MCF 10A (cell line): ENCODE measurements at regions not wholly inside any gene's neighbourhood (a gene's known extent, or its start where the extent isn't known, plus 50 kb on each side); places are given as distances from the start of the nearest gene placed in this dataset.
A peak's percentile ranks its signal among the peaks of the same experiment; 100 is the strongest.

Experiments
- BruUV-seq: library from RNA; stranded (reverse); fragments of 400-500 nt; replicated peaks from 2 replicates; lab custom pipeline; 2021; lab: Mats Ljungman, UMichigan
- CTCF ChIA-PET: fragments of 300-600 bp; sonication (Branson Sonifier 250); formaldehyde crosslinking; extraction: SDS; loops from one replicate; lab custom pipeline; 2021; ENCODE audit warnings: antibody characterized with exemption, inconsistent platforms; lab: Yijun Ruan, JAX
- POLR2A ChIA-PET: fragments of 300-600, 350-650 bp; sonication (Branson Sonifier 250); formaldehyde crosslinking; extraction: SDS; loops from one replicate; lab custom pipeline; 2020; ENCODE audit warnings: antibody characterized with exemption, inconsistent platforms; lab: Yijun Ruan, JAX
- DNase-seq: peaks from one replicate; pipeline ENCODE4 v3.0.0-alpha.2; 2018; ENCODE audit not compliant: unreplicated experiment
- H3K27ac Mint-ChIP-seq: one replicate; pipeline ENCODE4 v1.8.0; 2022; ENCODE audit warnings: mild to moderate bottlenecking, low read depth, mixed read lengths; ENCODE audit not compliant: unreplicated experiment
- H3K27me3 Mint-ChIP-seq: one replicate; pipeline ENCODE4 v1.8.0; 2022; ENCODE audit warnings: mixed read lengths; ENCODE audit not compliant: insufficient read depth, unreplicated experiment
- H3K36me3 Mint-ChIP-seq: one replicate; pipeline ENCODE4 v1.8.0; 2022; ENCODE audit warnings: mild to moderate bottlenecking, moderate library complexity, mixed read lengths; ENCODE audit not compliant: insufficient read depth, unreplicated experiment
- H3K4me1 Mint-ChIP-seq: one replicate; pipeline ENCODE4 v1.8.0; 2022; ENCODE audit warnings: mixed read lengths; ENCODE audit not compliant: insufficient read depth, unreplicated experiment
- H3K4me3 Mint-ChIP-seq: one replicate; pipeline ENCODE4 v1.8.0; 2022; ENCODE audit warnings: mild to moderate bottlenecking, moderate library complexity, mixed read lengths; ENCODE audit not compliant: unreplicated experiment
- H3K9me3 Mint-ChIP-seq: one replicate; pipeline ENCODE4 v1.8.0; 2022; ENCODE audit warnings: mixed read lengths; ENCODE audit not compliant: unreplicated experiment
- intact Hi-C: fragments of 100-400 bp; cut with micrococcal nuclease; formaldehyde crosslinking; loops from 2 replicates; pipeline ENCODE4 v1.14.1; 2022
- TF ChIP-seq, protein P1 (sequence below): fragments of 200-600 bp; IDR thresholded peaks from one replicate; pipeline ENCODE4 v1.8.0; 2022; ENCODE audit warnings: antibody characterized with exemption, mild to moderate bottlenecking; ENCODE audit not compliant: unreplicated experiment

DNA sequence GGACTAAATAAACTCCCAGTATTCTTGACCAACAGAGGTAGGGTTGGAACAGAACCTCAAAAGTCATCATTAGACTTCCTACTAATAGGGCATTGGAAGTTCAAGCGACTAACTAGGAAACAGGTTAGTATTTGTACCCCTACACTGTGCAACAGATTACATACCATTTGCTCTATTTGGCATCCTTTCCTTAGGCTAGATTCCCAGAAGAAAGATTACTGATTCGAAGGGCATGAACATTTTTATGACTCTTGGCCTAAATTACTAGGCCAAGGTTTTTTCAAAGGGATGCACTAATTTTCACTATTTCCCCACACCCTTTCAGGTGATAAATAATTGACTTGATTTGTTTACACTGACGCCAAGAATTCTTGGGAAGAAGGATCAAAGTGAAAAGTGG lies 104.8 kb upstream of the CYP1B1 start:
- peaks cover 30% of the 10 kb centered on the region for H3K4me1 Mint-ChIP-seq
- H3K9me3 Mint-ChIP-seq: peaks cover 7% of the 10 kb centered on the region
- TF ChIP-seq, protein P1, sequence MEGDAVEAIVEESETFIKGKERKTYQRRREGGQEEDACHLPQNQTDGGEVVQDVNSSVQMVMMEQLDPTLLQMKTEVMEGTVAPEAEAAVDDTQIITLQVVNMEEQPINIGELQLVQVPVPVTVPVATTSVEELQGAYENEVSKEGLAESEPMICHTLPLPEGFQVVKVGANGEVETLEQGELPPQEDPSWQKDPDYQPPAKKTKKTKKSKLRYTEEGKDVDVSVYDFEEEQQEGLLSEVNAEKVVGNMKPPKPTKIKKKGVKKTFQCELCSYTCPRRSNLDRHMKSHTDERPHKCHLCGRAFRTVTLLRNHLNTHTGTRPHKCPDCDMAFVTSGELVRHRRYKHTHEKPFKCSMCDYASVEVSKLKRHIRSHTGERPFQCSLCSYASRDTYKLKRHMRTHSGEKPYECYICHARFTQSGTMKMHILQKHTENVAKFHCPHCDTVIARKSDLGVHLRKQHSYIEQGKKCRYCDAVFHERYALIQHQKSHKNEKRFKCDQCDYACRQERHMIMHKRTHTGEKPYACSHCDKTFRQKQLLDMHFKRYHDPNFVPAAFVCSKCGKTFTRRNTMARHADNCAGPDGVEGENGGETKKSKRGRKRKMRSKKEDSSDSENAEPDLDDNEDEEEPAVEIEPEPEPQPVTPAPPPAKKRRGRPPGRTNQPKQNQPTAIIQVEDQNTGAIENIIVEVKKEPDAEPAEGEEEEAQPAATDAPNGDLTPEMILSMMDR: no peak
- ChIA-PET POLR2A (interaction anchor here (0.6 to 12.7 kb wide), 2 partner anchors 33 to 858 kb away, joined by 3 to 168 read pairs; no protein-coding TSS in a partner anchor), CTCF (no interaction called here)
- H3K27ac Mint-ChIP-seq: no peak overlapping the region
- no peak for DNase-seq
- intact Hi-C loops: no loop called here
- H3K4me3 Mint-ChIP-seq: no peak overlapping the region
- no peaks in the 10 kb centered on the region for H3K27me3 Mint-ChIP-seq
- BruUV-seq: no TSS peak
- H3K36me3 Mint-ChIP-seq: peaks cover 54% of the 10 kb centered on the region

DNA sequence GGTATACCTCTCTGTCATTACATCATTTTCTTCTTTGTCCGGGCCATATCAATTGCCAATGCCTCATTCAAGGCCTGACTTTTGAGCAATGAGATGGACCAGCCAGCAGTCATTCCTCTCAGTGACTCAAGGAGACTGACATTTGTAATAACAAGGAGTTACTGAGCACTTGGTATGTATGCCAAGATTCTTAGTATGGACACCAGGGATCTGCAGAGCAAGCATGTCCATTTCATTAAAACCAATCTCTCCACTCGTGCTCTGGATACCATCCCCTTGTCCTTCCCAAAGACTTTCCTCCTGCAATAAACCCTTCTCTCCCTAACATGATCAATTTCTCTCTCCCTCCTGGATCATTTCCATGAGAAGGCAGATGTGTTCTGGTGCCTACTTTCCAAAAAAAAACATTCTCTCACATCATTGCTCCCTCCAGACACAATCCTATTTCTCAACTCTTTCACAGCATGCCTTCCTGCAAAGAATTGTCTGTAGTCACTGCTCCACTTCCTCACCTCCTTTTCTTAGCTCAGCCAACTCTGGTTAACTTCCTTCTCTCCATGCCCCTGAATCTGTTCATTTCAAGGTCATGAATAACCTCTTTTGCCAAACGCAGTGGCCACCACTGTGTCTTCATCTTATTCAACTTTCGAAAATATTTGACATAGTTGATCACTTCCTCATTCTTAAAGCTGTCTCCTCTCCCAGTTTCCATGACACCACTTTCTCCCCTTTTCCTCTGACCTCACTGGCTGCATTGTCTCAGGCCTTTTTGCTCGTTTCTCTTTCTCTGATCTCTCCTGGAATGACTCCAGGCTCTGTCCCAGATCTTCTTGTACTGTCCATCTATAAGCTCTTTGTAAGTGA lies 102.8 kb upstream of the CYP1B1 start:
- H3K4me1 Mint-ChIP-seq: peaks cover 48% of the 10 kb centered on the region
- intact Hi-C loops: no loop called here
- peak overlapping the region; percentile 60 for H3K27ac Mint-ChIP-seq
- peak overlapping the region; percentile 4 for H3K4me3 Mint-ChIP-seq
- DNase-seq: peak; percentile 83
- no peaks in the 10 kb centered on the region for H3K9me3 Mint-ChIP-seq
- peaks cover 44% of the 10 kb centered on the region for H3K36me3 Mint-ChIP-seq
- TF ChIP-seq, protein P1: no peak
- no TSS peak for BruUV-seq
- POLR2A ChIA-PET: interaction anchor here (0.7 to 12.7 kb wide), 15 partner anchors 9 to 433 kb away, joined by 3 to 168 read pairs (median 4); partner anchors contain the start of gene CYP1B1
- CTCF ChIA-PET: interaction anchor here (0.6 to 1.9 kb wide), 4 partner anchors 29 to 82 kb away, joined by 3 to 5 read pairs (median 4); no protein-coding TSS in a partner anchor
- H3K27me3 Mint-ChIP-seq: no peaks in the 10 kb centered on the region

DNA sequence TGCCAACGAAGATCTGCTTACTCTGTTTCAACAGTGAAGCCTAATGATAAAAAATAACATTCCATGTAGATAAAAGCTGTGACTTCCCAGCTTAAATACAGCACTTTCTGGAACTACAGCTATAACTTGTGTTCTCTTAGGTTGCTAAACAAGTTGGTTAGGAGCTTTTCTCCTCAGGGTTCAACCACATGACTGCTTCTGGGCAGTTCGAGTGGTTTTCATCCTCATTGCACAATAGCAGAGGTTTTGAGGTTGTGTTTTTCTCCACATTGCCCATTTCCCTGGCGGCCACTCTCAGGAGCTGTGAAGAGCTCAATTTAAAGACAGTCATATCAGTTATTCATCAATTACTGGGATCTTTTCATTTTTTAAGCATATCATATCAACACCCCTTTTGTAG lies 102.2 kb upstream of the CYP1B1 start:
- Mint-ChIP-seq H3K27ac (peak overlapping the region; percentile 60), H3K9me3 (no peaks in the 10 kb centered on the region), H3K27me3 (no peaks in the 10 kb centered on the region), H3K4me3 (peak overlapping the region; percentile 12), H3K4me1 (peaks cover 50% of the 10 kb centered on the region), H3K36me3 (peaks cover 38% of the 10 kb centered on the region)
- ChIA-PET POLR2A (interaction anchor here (0.5 to 12.7 kb wide), 12 partner anchors 10 to 609 kb away, joined by 4 to 168 read pairs (median 5); partner anchors contain the start of gene CYP1B1), CTCF (interaction anchor here (1.0 to 1.9 kb wide), 4 partner anchors 11 to 81 kb away, joined by 3 to 5 read pairs (median 4); no protein-coding TSS in a partner anchor)
- BruUV-seq: no TSS peak
- peak; percentile 82 for DNase-seq
- TF ChIP-seq, protein P1: no peak
- intact Hi-C loops: no loop called here

DNA sequence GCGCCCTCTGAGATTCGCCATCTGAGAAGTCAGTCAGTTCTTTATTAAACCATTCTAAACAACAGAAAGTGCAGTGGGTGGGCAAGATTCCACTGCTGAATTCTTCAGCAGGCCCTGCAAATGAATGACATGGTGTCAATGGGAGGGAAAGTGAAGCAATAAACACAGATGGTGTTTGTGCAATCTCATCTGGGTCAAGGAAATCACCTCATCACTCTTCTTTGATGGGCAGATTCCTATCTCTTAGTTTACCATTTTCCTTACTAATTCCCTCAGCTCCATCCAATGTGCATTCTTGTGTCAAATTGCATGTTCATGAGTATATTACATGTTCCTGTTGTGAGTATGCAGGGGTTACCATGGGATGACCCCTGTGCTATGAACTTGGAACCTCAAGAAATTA lies 100.7 kb upstream of the CYP1B1 start:
- DNase-seq: peak; percentile 78
- H3K36me3 Mint-ChIP-seq: peaks cover 31% of the 10 kb centered on the region
- no peaks in the 10 kb centered on the region for H3K27me3 Mint-ChIP-seq
- H3K4me3 Mint-ChIP-seq: no peak overlapping the region
- no peaks in the 10 kb centered on the region for H3K9me3 Mint-ChIP-seq
- H3K4me1 Mint-ChIP-seq: peaks cover 62% of the 10 kb centered on the region
- TF ChIP-seq, protein P1: no peak
- intact Hi-C loops: no loop called here
- ChIA-PET POLR2A (interaction anchor here (0.6 to 12.7 kb wide), 6 partner anchors 11 to 221 kb away, joined by 3 to 168 read pairs (median 16); no protein-coding TSS in a partner anchor), CTCF (interaction anchor here (1.9 kb wide), 1 partner anchor 61 kb away, joined by 5 read pairs; no protein-coding TSS in a partner anchor)
- H3K27ac Mint-ChIP-seq: peak overlapping the region; percentile 60
- no TSS peak for BruUV-seq
